ENCODE measurements at regions not wholly inside any gene's neighbourhood (a gene's known extent, or its start where the extent isn't known, plus 50 kb on each side); places are given as distances from the start of the nearest gene placed in this dataset.
"Not testable (repeated sequence)": the region's sequence is repeated elsewhere in the genome, so short reads cannot be mapped to it uniquely, and the experiment has no call there.

DNA sequence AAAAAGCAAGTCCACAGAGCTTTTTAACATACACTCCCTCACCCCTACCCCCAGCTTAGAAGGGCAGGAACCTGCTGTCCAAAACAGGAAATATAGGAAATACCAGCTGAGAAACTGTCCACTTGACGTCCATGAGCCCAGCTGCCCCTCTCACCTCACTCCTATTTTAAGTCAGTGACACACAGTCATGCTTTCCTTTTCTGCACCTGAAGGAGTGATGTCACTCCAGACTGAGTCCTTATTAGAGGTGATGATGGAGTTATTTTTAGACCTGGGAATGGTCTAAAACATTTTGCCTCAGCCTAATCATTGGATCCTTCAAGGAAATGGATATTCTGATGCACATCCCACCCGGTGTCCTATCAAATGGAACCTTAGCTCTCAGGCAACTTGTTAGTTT is 217.8 kb downstream of the BCL2L11 start:
- BruUV-seq (replicated peaks); H3K27me3 ChIP-seq (ENCODE audit: control insufficient read depth, insufficient read depth, low read length); H3K4ac ChIP-seq (ENCODE audit: low read depth, low read length); H2AK5ac ChIP-seq (ENCODE audit: low read depth, low read length); H3K36me3 ChIP-seq (ENCODE audit: control insufficient read depth, insufficient read depth, low read length); ATAC-seq (ENCODE audit: low read depth); DNase-seq; H3K4me1 ChIP-seq (ENCODE audit: control insufficient read depth, insufficient read depth, low read length); H2AK9ac ChIP-seq (replicated peaks; ENCODE audit: low read depth, low read length, poor library complexity); H3K14ac ChIP-seq (replicated peaks; ENCODE audit: low read depth, low read length); H3K9me3 ChIP-seq (ENCODE audit: control insufficient read depth, insufficient read depth, low read length); H3K4me3 ChIP-seq (ENCODE audit: insufficient read depth, low read depth, low read length); H4K5ac ChIP-seq (ENCODE audit: low read depth, low read length); H3K4me2 ChIP-seq (ENCODE audit: low read depth, low read length); H2BK5ac ChIP-seq (ENCODE audit: low read depth, low read length, poor library complexity, severe bottlenecking); H4K8ac ChIP-seq (ENCODE audit: low read depth in 2 of 2, low read length in 2 of 2); H4K91ac ChIP-seq (ENCODE audit: insufficient read depth, low read depth, low read length); POLR2A ChIA-PET (ENCODE audit: unreplicated experiment); H2BK120ac ChIP-seq (ENCODE audit: low read depth, low read length); H3K27ac ChIP-seq (ENCODE audit: insufficient read depth, low read length); H2BK20ac ChIP-seq (ENCODE audit: low read depth, low read length); H3K56ac ChIP-seq (ENCODE audit: extremely low read depth, insufficient read depth, low read length); dilution Hi-C loops (cut with HindIII; ENCODE audit: low sequenced_read_pairs, unreplicated experiment); CTCF ChIA-PET; H2BK15ac ChIP-seq (ENCODE audit: low read depth, low read length); H3K23ac ChIP-seq (ENCODE audit: low read depth, low read length); H3K18ac ChIP-seq (ENCODE audit: low read depth, low read length); H3K9me1 ChIP-seq (ENCODE audit: insufficient read depth, low read length); H2AFZ ChIP-seq (replicated peaks; ENCODE audit: low read length, poor library complexity); H4K20me1 ChIP-seq (ENCODE audit: insufficient read depth, low read length); H3K9ac ChIP-seq (ENCODE audit: low read depth, low read length); in situ Hi-C loops (cut with MboI; ENCODE audit: low sequenced_read_pairs); intact Hi-C loops (cut with micrococcal nuclease); H3K79me1 ChIP-seq (ENCODE audit: low read depth in 1 of 2, low read length in 2 of 2): not testable (repeated sequence)
- WGBS, 2 experiments (ENCODE audit: extremely low coverage in 2 of 2, insufficient read length in 1 of 2), result no CpG with 5 or more reads among the region's 2 CpGs

DNA sequence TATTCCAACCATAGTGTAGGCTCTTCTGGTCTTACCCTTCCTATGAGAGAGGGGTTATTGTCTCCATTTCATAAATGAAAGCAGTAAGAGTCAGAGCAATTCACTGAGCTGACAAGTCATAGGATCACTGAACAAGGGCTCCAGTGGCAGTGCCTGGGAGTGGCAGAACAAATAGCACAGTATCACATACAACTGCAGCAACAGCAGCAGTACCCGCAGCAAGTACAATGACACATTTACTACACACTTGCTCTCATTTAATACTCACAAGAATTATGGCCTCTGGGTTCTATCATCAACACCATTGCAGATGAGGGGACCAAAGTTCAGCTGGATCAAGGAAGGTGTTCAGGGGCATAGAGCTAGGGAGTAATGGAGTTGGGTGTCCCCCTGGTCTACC is 218.8 kb downstream of the BCL2L11 start:
- H3K27ac ChIP-seq (ENCODE audit: insufficient read depth, low read length); ATAC-seq (ENCODE audit: low read depth); H3K14ac ChIP-seq (replicated peaks; ENCODE audit: low read depth, low read length); H3K9ac ChIP-seq (ENCODE audit: low read depth, low read length); H3K36me3 ChIP-seq (ENCODE audit: control insufficient read depth, insufficient read depth, low read length); dilution Hi-C loops (cut with HindIII; ENCODE audit: low sequenced_read_pairs, unreplicated experiment); H2AFZ ChIP-seq (replicated peaks; ENCODE audit: low read length, poor library complexity); H3K9me3 ChIP-seq (ENCODE audit: control insufficient read depth, insufficient read depth, low read length); H4K5ac ChIP-seq (ENCODE audit: low read depth, low read length); H2BK5ac ChIP-seq (ENCODE audit: low read depth, low read length, poor library complexity, severe bottlenecking); H3K79me1 ChIP-seq (ENCODE audit: low read depth in 1 of 2, low read length in 2 of 2); H2BK15ac ChIP-seq (ENCODE audit: low read depth, low read length); intact Hi-C loops (cut with micrococcal nuclease); POLR2A ChIA-PET (ENCODE audit: unreplicated experiment); BruUV-seq (replicated peaks); H2BK20ac ChIP-seq (ENCODE audit: low read depth, low read length); H2AK9ac ChIP-seq (replicated peaks; ENCODE audit: low read depth, low read length, poor library complexity); H3K27me3 ChIP-seq (ENCODE audit: control insufficient read depth, insufficient read depth, low read length); H4K20me1 ChIP-seq (ENCODE audit: insufficient read depth, low read length); H3K4me2 ChIP-seq (ENCODE audit: low read depth, low read length); H3K4me1 ChIP-seq (ENCODE audit: control insufficient read depth, insufficient read depth, low read length); in situ Hi-C loops (cut with MboI; ENCODE audit: low sequenced_read_pairs); H3K4ac ChIP-seq (ENCODE audit: low read depth, low read length); H3K56ac ChIP-seq (ENCODE audit: extremely low read depth, insufficient read depth, low read length); H3K4me3 ChIP-seq (ENCODE audit: insufficient read depth, low read depth, low read length); H2AK5ac ChIP-seq (ENCODE audit: low read depth, low read length); DNase-seq; H4K91ac ChIP-seq (ENCODE audit: insufficient read depth, low read depth, low read length); H3K18ac ChIP-seq (ENCODE audit: low read depth, low read length); H3K9me1 ChIP-seq (ENCODE audit: insufficient read depth, low read length); H3K23ac ChIP-seq (ENCODE audit: low read depth, low read length); CTCF ChIA-PET; H2BK120ac ChIP-seq (ENCODE audit: low read depth, low read length); H4K8ac ChIP-seq (ENCODE audit: low read depth in 2 of 2, low read length in 2 of 2): not testable (repeated sequence)
- no CpG with 5 or more reads among the region's 1 CpG for WGBS, 2 experiments (ENCODE audit: extremely low coverage in 2 of 2, insufficient read length in 1 of 2)
